ENCODE measurements at regions not wholly inside any gene's neighbourhood (a gene's known extent, or its start where the extent isn't known, plus 50 kb on each side); places are given as distances from the start of the nearest gene placed in this dataset.

GRCh38 chr14:30349520-30349919 lies 209.4 kb upstream of the G2E3 start:
- TF ChIP-seq CTCF (IDR thresholded peaks at IDR 0.05; ENCODE audit: insufficient read depth, low read length) (no peak), POLR2AphosphoS5 (IDR thresholded peaks at IDR 0.05; ENCODE audit: low read depth) (no peak), REST (IDR thresholded peaks at IDR 0.05; ENCODE audit: insufficient replicate concordance, low read depth) (no peak), GABPA (IDR thresholded peaks at IDR 0.05; ENCODE audit: low read depth) (no peak)

All from HL-60 (cell line).